ENCODE measurements at regions not wholly inside any gene's neighbourhood (a gene's known extent, or its start where the extent isn't known, plus 50 kb on each side); places are given as distances from the start of the nearest gene placed in this dataset.

DNA sequence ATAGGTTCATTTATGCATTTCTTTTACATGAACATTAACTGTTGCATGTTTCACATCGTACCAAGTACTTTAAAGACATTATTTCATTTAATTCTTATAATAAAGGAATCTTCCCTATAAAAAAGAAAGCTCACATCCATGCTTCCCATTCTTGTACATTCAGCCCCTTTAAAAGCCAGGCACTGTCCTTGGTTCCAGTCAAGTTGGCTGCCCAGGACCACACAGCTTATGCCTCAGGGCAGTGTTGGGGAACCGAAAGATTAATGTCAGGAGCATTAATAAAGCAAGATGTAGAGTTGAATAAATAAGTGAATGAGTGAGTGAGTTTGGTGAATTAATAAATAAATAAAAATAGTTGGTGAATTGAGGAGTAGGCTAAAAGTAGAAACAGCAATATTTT lies 409.4 kb upstream of the DAB1 start:
- no peaks in the 10 kb centered on the region for H3K36me3 ChIP-seq (ENCODE audit: insufficient read depth, low read length, poor library complexity, severe bottlenecking)
- intact Hi-C loops (cut with micrococcal nuclease; ENCODE audit: unreplicated experiment) = no loop called here
- no peak overlapping the region for H3K4me3 ChIP-seq (ENCODE audit: low read depth, low read length, poor library complexity, severe bottlenecking)
- CTCF ChIA-PET = no interaction called here
- TF ChIP-seq, protein P1, sequence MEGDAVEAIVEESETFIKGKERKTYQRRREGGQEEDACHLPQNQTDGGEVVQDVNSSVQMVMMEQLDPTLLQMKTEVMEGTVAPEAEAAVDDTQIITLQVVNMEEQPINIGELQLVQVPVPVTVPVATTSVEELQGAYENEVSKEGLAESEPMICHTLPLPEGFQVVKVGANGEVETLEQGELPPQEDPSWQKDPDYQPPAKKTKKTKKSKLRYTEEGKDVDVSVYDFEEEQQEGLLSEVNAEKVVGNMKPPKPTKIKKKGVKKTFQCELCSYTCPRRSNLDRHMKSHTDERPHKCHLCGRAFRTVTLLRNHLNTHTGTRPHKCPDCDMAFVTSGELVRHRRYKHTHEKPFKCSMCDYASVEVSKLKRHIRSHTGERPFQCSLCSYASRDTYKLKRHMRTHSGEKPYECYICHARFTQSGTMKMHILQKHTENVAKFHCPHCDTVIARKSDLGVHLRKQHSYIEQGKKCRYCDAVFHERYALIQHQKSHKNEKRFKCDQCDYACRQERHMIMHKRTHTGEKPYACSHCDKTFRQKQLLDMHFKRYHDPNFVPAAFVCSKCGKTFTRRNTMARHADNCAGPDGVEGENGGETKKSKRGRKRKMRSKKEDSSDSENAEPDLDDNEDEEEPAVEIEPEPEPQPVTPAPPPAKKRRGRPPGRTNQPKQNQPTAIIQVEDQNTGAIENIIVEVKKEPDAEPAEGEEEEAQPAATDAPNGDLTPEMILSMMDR (conservative IDR thresholded peaks at IDR 0.05; ENCODE audit: low read depth, low read length) = no peak
- TF ChIP-seq EZH2 (IDR thresholded peaks at IDR 0.05; ENCODE audit: borderline replicate concordance, low read depth, low read length, poor library complexity, severe bottlenecking) = no peak
- DNase-seq (ENCODE audit: low spot score) = no peak
- no TSS peak for BruUV-seq (replicated peaks)
- no peaks in the 10 kb centered on the region for H3K4me1 ChIP-seq (ENCODE audit: insufficient read depth, low read length, poor library complexity, severe bottlenecking)
- H3K27ac ChIP-seq (ENCODE audit: low read depth, low read length, poor library complexity, severe bottlenecking) = no peak overlapping the region
- POLR2A ChIA-PET (ENCODE audit: low non-redundant PET) = no interaction called here
- H3K9me3 ChIP-seq (ENCODE audit: low read depth, low read length, poor library complexity, severe bottlenecking) = no peaks in the 10 kb centered on the region
- H3K27me3 ChIP-seq (replicated peaks; ENCODE audit: insufficient read depth, low read depth, low read length, poor library complexity) = no peaks in the 10 kb centered on the region

DNA sequence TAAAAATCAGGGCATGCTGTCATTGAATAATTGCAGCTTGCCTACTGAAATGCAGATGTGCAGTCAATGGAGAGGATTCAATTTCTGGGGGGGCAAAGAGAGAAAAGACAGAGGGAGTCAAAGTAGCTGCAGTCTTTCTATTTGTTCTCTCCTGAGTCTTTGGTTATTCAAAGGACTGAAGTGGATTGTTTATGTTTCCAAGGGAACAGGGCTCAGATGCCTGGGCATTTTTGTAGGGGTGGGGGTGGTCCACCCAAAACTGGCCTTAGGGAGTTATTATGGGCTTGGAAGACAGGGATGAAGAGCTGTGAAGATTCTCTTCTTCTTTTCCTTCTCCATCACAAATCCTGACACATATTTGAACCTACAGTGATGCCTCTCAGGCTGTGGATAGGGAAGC lies 408.8 kb upstream of the DAB1 start:
- CTCF ChIA-PET = no interaction called here
- intact Hi-C loops (cut with micrococcal nuclease; ENCODE audit: unreplicated experiment) = no loop called here
- DNase-seq (ENCODE audit: low spot score) = no peak
- Histone ChIP-seq H3K27ac (ENCODE audit: low read depth, low read length, poor library complexity, severe bottlenecking) (no peak overlapping the region), H3K36me3 (ENCODE audit: insufficient read depth, low read length, poor library complexity, severe bottlenecking) (no peaks in the 10 kb centered on the region), H3K4me1 (ENCODE audit: insufficient read depth, low read length, poor library complexity, severe bottlenecking) (no peaks in the 10 kb centered on the region), H3K4me3 (ENCODE audit: low read depth, low read length, poor library complexity, severe bottlenecking) (no peak overlapping the region), H3K27me3 (replicated peaks; ENCODE audit: insufficient read depth, low read depth, low read length, poor library complexity) (no peaks in the 10 kb centered on the region), H3K9me3 (ENCODE audit: low read depth, low read length, poor library complexity, severe bottlenecking) (no peaks in the 10 kb centered on the region)
- no peak for TF ChIP-seq EZH2 (IDR thresholded peaks at IDR 0.05; ENCODE audit: borderline replicate concordance, low read depth, low read length, poor library complexity, severe bottlenecking)
- TF ChIP-seq, protein P1 (conservative IDR thresholded peaks at IDR 0.05; ENCODE audit: low read depth, low read length) = no peak
- POLR2A ChIA-PET (ENCODE audit: low non-redundant PET) = no interaction called here
- no TSS peak for BruUV-seq (replicated peaks)

DNA sequence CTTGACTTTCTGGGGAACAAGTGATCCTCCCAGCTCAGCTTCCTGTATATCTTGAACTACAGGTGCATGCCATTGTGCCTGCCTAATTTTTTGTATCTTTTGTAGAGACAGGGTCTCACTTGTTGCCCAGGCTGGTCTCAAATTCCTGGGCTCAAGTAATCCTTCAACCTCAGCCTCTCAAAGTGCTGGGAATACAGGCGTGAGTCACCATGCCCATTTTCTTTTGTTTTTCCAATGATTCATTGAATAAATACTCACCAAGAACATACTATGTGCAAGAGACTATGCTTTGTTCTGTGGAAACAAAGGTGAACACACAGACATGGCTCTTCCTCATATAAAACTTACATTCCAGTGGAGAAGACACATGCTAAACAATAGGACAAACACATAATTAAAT lies 407.8 kb upstream of the DAB1 start:
- intact Hi-C loops (cut with micrococcal nuclease; ENCODE audit: unreplicated experiment) = no loop called here
- BruUV-seq (replicated peaks) = no TSS peak
- H3K36me3 ChIP-seq (ENCODE audit: insufficient read depth, low read length, poor library complexity, severe bottlenecking) = no peaks in the 10 kb centered on the region
- TF ChIP-seq, protein P1 (conservative IDR thresholded peaks at IDR 0.05; ENCODE audit: low read depth, low read length) = no peak
- TF ChIP-seq EZH2 (IDR thresholded peaks at IDR 0.05; ENCODE audit: borderline replicate concordance, low read depth, low read length, poor library complexity, severe bottlenecking) = no peak
- ChIA-PET POLR2A (ENCODE audit: low non-redundant PET) (no interaction called here), CTCF (no interaction called here)
- no peaks in the 10 kb centered on the region for H3K9me3 ChIP-seq (ENCODE audit: low read depth, low read length, poor library complexity, severe bottlenecking)
- H3K4me1 ChIP-seq (ENCODE audit: insufficient read depth, low read length, poor library complexity, severe bottlenecking) = no peaks in the 10 kb centered on the region
- no peak for DNase-seq (ENCODE audit: low spot score)
- H3K4me3 ChIP-seq (ENCODE audit: low read depth, low read length, poor library complexity, severe bottlenecking) = no peak overlapping the region
- no peaks in the 10 kb centered on the region for H3K27me3 ChIP-seq (replicated peaks; ENCODE audit: insufficient read depth, low read depth, low read length, poor library complexity)
- H3K27ac ChIP-seq (ENCODE audit: low read depth, low read length, poor library complexity, severe bottlenecking) = no peak overlapping the region
